Endothelial cell (in vitro differentiated cells): ENCODE measurements at regions not wholly inside any gene's neighbourhood (a gene's known extent, or its start where the extent isn't known, plus 50 kb on each side); places are given as distances from the start of the nearest gene placed in this dataset.

Experiments
- DNase-seq: peaks from one replicate; pipeline ENCODE4 v3.0.0; 2021; ENCODE audit warnings: low spot score
- H3K27ac Mint-ChIP-seq: one replicate; pipeline ENCODE4 v1.8.0; 2021; ENCODE audit warnings: mixed read lengths, inconsistent platforms; ENCODE audit not compliant: unreplicated experiment
- H3K27me3 Mint-ChIP-seq: one replicate; pipeline ENCODE4 v1.8.0; 2021; ENCODE audit warnings: mild to moderate bottlenecking, moderate library complexity, mixed read lengths, inconsistent platforms; ENCODE audit not compliant: unreplicated experiment
- H3K36me3 Mint-ChIP-seq: one replicate; pipeline ENCODE4 v1.8.0; 2021; ENCODE audit warnings: mild to moderate bottlenecking, low read depth, mixed read lengths, inconsistent platforms; ENCODE audit not compliant: unreplicated experiment
- H3K4me1 Mint-ChIP-seq: one replicate; pipeline ENCODE4 v1.8.0; 2021; ENCODE audit warnings: mild to moderate bottlenecking, mixed read lengths, inconsistent platforms; ENCODE audit not compliant: unreplicated experiment
- H3K4me3 Mint-ChIP-seq: one replicate; pipeline ENCODE4 v1.8.0; 2021; ENCODE audit warnings: mild to moderate bottlenecking, mixed read lengths, inconsistent platforms; ENCODE audit not compliant: unreplicated experiment
- H3K9me3 Mint-ChIP-seq: one replicate; pipeline ENCODE4 v1.8.0; 2021; ENCODE audit warnings: mixed read lengths, inconsistent platforms; ENCODE audit not compliant: unreplicated experiment
- TF ChIP-seq, protein P1 (sequence below): fragments of 200-600 bp; sonication (generic); IDR thresholded peaks from one replicate; pipeline ENCODE4 v1.5.0; 2021; ENCODE audit warnings: antibody characterized with exemption; ENCODE audit not compliant: unreplicated experiment

DNA sequence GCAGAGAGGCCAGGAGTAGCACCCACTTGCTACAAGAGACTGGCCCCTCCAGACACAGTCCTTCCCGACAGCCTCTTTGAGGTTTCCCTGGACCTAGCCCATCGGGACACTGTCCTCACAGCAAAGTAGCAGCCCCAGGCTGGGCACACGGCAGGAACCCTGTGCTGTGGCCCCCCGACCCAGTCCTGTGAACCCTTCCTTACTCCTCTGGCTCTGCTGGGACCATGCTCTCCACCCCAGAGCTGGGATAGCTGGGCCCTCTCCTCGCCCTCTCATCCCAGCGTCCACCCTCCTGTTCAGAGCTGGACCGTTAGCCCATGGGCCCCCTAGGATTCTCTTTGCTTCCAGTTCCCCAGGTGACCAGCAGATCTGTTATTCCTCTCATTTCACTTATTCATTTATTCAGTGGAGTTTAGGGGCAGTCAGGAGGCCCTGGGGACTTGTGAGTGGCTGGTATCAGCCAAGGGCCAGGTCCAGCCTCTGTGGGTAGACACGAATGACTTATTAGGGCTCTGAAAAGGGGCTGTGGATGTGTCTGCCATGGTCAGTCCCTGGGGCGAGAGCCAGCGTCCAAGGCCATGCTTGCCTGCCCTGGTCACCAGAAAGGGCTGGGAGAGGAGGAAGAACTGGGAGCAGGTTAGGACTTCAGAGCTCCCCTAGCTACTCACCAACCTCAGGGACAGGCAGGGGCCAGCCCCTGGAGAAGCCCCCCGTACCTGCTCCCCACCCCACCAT, 117.6 kb upstream of the RUNX3 start:
- peaks cover 14% of the 10 kb centered on the region for H3K4me1 Mint-ChIP-seq
- no peak overlapping the region for H3K4me3 Mint-ChIP-seq
- no peak for DNase-seq
- TF ChIP-seq, protein P1, sequence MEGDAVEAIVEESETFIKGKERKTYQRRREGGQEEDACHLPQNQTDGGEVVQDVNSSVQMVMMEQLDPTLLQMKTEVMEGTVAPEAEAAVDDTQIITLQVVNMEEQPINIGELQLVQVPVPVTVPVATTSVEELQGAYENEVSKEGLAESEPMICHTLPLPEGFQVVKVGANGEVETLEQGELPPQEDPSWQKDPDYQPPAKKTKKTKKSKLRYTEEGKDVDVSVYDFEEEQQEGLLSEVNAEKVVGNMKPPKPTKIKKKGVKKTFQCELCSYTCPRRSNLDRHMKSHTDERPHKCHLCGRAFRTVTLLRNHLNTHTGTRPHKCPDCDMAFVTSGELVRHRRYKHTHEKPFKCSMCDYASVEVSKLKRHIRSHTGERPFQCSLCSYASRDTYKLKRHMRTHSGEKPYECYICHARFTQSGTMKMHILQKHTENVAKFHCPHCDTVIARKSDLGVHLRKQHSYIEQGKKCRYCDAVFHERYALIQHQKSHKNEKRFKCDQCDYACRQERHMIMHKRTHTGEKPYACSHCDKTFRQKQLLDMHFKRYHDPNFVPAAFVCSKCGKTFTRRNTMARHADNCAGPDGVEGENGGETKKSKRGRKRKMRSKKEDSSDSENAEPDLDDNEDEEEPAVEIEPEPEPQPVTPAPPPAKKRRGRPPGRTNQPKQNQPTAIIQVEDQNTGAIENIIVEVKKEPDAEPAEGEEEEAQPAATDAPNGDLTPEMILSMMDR = no peak
- no peak overlapping the region for H3K27ac Mint-ChIP-seq
- no peaks in the 10 kb centered on the region for H3K9me3 Mint-ChIP-seq
- H3K27me3 Mint-ChIP-seq = peaks cover 1% of the 10 kb centered on the region
- H3K36me3 Mint-ChIP-seq = no peaks in the 10 kb centered on the region

DNA sequence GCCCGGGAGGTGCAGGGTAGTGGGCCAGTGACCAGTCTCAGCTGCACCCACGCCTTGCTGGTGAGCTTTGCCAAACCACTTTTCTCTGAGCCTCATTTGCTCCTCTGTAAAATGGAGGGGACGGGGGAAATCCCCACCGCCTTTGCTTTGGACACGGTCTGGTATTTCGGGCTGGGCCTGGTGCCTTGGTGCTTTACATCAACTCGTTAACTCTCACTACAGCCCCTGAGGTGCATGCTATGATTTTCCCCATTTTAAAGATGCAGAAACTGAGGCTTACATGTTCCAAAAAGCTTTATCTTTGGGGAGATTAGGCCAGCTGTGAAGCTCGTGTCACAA, 116.1 kb upstream of the RUNX3 start:
- peaks cover 1% of the 10 kb centered on the region for H3K27me3 Mint-ChIP-seq
- H3K36me3 Mint-ChIP-seq = no peaks in the 10 kb centered on the region
- H3K4me3 Mint-ChIP-seq = no peak overlapping the region
- H3K4me1 Mint-ChIP-seq = peaks cover 10% of the 10 kb centered on the region
- H3K27ac Mint-ChIP-seq = no peak overlapping the region
- TF ChIP-seq, protein P1 = no peak
- no peaks in the 10 kb centered on the region for H3K9me3 Mint-ChIP-seq
- no peak for DNase-seq

DNA sequence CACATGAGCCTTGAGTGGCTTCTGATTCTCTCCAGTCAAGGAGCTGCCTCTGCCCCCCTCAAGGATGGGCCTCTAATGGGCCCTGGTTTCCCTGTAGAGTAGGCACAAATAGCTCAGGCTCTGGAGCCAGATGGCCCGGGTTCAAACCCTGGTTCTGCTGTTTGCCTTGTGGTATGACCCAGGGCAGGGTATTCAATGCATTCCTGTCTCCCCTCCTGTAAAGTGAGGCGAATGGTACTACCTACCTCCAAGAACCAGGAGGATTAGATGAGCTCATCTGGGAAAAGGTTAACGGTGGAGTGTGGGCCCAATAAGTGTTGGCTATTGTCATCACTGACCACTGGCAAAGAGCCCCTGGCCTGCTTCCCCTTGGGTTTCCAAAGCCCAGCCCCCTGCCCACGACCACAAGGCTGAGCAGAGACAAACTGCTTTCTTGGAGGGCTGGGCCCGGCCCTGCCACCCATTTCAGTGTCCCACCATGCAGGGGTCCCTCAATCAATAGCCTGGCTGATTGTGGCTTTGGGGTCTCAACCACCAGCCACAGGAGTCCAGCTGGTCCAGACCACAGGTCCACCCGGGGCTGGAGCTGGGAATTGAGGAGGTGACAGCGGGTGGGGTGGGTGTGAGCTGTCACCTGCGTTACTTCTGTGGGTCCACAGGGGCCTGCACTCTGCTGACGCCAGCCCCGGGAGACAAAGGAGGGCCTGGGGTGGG, 115.6 kb upstream of the RUNX3 start:
- Mint-ChIP-seq H3K27me3 (peaks cover 1% of the 10 kb centered on the region), H3K4me3 (no peak overlapping the region), H3K4me1 (peaks cover 5% of the 10 kb centered on the region), H3K27ac (no peak overlapping the region), H3K9me3 (no peaks in the 10 kb centered on the region), H3K36me3 (no peaks in the 10 kb centered on the region)
- DNase-seq = no peak
- TF ChIP-seq, protein P1 = no peak

DNA sequence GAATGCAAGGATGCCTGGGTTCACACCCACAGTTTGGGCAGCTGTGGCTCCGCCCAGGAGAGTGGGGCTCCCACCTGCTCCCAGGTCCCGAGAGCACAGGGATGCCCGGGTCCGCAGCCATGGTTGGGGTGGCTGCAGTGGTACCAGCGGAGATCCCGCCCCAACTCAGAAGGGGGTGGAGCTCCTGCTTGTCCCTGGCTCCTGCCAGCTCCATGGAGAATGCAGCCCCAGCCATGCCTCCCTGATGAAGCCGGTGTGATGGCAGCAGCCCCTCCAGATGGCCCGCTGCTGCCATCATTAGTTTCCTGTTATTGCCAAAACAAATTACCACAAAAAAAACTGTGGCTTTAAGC, 113.1 kb upstream of the RUNX3 start:
- no peaks in the 10 kb centered on the region for H3K9me3 Mint-ChIP-seq
- no peak for DNase-seq
- no peaks in the 10 kb centered on the region for H3K36me3 Mint-ChIP-seq
- no peaks in the 10 kb centered on the region for H3K4me1 Mint-ChIP-seq
- peaks cover 2% of the 10 kb centered on the region for H3K27me3 Mint-ChIP-seq
- no peak overlapping the region for H3K4me3 Mint-ChIP-seq
- TF ChIP-seq, protein P1 = no peak
- no peak overlapping the region for H3K27ac Mint-ChIP-seq
